DMS 273 treated with DMSO at 0.1 percent for 48 hours (cell line): ENCODE measurements at regions not wholly inside any gene's neighbourhood (a gene's known extent, or its start where the extent isn't known, plus 50 kb on each side); places are given as distances from the start of the nearest gene placed in this dataset.
"Not testable (repeated sequence)": the region's sequence is repeated elsewhere in the genome, so short reads cannot be mapped to it uniquely, and the experiment has no call there.

ENCODE experiments used
- DNase-seq: peaks from one replicate; lab custom pipeline; 2025; lab: John Stamatoyannopoulos, UW

DNA sequence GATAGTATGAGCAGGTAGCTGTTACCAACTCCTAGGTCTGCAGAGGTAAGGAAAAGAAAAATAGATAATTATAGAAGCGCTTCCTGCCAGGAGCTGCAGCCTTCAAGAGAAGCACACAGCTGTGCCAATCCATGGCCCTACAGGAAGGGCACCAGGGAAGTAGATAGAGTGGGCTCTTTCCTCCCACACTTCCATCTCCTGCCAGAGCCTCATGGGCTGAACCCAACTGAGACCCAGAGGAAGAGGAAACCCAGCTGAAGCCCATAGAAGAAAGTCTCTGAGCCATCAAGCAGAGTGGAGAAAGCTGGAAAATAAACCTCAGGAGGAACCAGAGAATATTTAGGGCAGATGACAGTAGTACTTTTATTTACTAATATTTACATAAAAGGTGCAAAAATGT, 146.7 kb upstream of the ATXN1 start:
- no peak for DNase-seq

DNA sequence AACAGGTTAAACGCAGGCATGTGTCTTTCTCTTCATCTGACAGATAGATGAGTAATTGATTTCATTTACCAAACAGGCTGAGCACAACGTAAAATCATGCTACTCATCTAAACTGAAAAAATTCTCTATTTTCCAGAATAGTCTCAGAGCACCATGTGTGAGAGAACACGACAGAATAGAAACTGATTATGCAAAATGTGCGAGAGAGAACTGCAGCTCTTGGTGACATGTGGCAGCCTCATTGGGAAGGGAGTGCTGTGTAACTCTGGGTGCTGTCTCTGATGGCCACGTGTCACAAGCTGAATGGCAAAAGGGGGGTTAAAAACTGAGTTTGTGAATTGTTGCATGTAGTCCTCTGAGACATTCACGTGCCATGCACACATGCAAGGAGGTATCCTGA, 143.7 kb upstream of the ATXN1 start:
- no peak for DNase-seq

GRCh38 chr6:16903470-16903869, 142.2 kb upstream of the ATXN1 start:
- DNase-seq: no peak

DNA sequence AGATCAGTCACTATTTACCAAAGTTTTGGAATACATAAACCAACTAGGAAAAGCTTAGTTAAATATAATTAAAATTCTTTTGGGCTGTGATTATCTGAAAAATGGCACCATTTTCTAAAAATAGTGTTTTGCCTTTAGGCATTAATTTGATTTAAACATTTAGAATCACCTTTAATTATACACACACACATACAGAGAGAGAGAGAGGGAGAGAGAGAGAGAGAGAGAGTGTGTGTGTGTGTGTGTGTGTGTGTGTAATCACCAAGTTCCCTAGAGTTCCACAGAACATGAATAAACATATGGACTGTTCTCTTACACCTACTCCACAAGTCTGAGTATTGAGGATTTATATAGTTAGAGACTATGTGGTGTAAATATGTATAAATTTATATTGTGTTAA, 141.2 kb upstream of the ATXN1 start:
- no peak for DNase-seq

- DNase-seq: no peak
Observed at GRCh38 chr6:16901782-16902181, 140.5 kb upstream of the ATXN1 start.

DNA sequence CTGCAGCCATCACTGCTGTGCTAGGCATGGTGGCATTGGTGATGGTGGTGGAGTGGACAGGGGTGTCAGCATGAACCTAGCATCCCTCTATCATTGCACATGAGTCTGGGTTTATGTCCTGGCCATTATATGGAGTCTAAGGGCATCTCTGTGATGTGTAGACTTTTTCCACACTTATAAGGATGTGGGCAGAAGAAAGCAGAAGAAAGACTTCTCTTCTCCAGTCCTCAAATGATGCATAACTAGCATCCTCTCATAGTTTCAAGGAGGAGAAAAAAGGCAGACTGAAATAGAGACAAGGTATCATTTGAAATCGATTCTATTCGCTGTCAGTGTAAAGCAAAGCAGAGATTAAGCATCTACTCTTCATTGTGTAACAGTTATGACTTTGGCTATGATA, 140.0 kb upstream of the ATXN1 start:
- DNase-seq: no peak

DNA sequence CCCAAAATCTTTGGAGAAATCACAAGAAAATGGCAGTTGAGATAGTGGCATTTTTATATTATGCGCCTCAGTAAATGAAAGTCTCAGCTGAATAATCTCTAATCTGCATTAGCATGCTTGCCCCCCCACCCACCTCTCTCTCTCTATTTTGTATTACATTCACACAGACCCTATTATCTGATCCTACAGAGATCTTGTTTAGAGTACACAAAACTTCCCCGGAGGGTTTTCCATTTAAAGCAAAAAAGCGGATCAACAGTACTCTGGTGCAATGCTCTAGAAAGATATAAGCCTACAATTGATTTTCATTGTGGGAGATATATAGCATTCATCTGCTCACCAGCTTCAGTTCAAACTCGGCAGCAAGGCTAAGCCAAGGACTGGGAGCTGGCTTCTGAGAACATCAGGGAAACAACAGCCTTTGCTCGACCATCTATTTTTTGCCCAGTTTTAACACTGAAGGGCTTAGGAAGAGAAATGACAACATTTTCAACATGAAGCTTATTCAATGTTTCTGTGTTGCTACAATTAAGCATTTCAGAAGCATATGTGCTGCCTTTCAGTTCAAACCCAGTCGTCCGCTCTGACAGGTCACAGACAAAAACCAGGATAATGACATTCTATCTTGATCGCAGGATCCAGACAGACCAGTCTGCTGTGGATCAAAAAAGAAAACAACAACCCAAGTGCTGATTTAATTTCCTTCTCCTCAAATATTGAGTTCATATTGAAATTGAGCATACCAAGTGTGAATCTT, 137.6 kb upstream of the ATXN1 start:
- DNase-seq: no peak

DNA sequence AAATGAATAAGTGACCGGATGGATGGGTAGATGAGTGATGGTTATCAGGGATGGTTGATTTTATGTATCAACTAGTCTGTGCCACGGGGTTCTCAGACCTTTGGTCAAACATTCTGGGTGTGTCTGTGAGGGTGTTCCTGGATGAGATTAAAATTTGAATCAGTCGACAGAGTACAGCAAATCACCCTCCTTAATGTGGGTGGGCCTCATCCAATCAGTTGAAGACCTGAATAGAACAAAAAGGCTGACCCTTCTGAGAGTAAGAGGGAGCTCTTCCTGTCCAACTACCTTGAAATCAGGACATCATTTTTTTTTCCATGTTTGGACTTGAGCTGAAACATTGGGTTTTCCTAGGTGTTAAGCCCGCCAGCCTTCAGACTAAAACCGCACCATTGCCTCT, 136.4 kb upstream of the ATXN1 start:
- DNase-seq: no peak

GRCh38 chr6:16894301-16894700, 133.0 kb upstream of the ATXN1 start:
- no peak for DNase-seq

GRCh38 chr6:16891110-16891509, 129.8 kb upstream of the ATXN1 start:
- DNase-seq: not testable (repeated sequence)

- DNase-seq: no peak
Observed at GRCh38 chr6:16885411-16886160, 124.3 kb upstream of the ATXN1 start.

GRCh38 chr6:16884526-16884925, 123.3 kb upstream of the ATXN1 start:
- no peak for DNase-seq

- no peak for DNase-seq
Observed at GRCh38 chr6:16883414-16883813, 122.2 kb upstream of the ATXN1 start.

- no peak for DNase-seq
Observed at GRCh38 chr6:16882230-16882629, 121.0 kb upstream of the ATXN1 start.

DNA sequence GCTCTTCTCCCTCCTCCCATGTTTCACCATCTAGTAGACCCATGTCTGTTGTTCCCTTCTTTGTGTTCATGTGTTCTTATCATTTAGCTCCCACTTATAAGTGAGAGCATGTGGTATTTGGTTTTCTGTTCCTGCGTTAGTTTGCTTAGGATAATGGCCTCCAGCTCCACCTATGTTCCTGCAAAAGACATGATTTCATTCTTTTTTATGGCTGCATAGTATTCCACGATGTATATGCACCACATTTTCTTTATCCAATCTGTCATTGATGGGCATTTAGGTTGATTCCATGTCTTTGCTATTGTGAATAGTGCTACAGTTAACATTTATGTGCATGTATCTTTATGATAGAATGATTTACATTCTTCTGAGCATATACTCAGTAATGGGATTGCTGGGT, 115.6 kb upstream of the ATXN1 start:
- not testable (repeated sequence) for DNase-seq

DNA sequence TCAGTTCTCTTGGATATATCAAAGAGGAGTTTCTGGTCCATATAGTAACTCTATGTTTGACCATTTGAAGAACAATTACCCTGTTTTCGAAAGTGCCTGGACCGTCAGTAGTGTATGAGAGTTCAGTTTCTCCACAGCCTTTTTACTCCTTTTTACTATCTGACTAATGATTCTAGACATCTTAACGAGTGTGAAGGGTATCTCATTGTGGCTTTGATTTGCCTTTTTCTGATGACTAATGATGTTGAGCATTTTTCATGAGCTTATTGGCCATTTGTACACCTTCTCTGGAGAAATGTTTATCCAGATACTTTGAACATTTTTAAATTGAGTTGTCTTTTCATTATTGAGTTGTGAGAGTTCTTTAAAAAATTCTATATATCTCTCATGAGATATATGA, 114.9 kb upstream of the ATXN1 start:
- no peak for DNase-seq

- no peak for DNase-seq
Observed at GRCh38 chr6:16873698-16874097, 112.4 kb upstream of the ATXN1 start.

DNA sequence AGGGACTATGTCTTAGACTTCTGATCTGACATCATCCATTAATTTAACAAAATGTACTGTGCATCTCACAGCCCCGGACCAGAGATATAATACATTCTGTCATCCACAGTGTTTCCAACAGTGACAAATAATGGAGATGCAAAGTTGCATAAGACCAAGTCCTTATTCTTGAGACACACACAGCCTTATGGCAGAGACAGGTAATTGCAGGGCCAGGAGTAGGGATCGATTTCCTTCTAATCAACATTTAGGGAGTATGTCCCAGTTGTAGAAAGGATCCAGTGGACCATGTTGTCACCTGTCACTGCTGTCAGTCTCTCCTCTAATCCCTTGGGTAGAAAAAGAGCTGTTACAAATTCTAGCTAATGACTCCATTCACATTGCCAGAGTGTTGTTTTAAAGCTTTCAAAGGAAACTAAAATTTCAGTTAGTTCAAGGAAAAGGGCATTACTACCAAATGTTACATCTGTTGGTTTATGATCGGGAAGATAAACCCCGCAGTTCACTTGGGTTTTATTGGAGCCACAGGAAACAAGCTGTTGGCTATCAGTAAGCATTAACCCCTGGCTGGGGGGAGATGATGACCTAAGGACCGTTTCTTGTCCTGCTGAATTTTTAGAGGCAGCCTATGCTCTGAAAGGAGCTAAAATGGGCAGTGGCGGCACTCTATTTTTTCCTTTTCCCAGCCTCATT, 111.4 kb upstream of the ATXN1 start:
- no peak for DNase-seq

DNA sequence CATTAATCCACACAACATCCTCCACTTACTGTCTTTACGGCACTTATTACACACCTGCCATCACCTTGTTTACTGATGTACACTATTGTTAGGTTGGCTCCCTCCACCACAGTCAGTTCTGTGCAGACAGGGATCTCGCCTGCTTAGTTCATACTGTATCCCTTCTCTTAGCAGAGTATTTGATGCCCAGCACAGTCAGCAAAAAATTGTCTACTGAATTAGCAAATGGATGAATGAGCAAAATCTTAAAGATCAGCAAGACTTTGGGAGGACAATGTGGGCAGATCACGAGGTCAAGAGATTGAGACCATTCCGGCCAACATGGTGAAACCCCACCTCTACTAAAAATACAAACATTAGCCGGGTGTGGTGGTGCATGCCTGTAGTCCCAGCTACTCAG, 109.8 kb upstream of the ATXN1 start:
- DNase-seq: no peak

DNA sequence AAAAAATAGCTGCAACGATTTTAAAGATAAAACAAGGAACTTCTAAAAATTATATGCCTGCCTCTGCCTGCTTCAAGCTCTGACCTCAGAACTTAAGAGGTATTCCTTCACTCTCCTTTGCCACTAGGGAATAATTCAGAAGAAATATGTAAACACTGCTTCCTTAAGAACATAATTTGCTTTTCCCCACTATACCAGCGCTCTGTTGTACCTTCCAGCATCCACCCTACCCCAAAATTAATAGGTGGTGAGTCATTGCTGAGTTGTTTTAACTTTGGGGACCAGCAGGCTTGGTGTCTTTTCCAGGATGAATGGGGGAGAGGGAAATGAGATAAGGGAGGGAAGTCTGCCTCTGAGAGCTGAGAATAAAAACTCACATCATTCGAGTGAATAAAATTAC, 107.7 kb upstream of the ATXN1 start:
- no peak for DNase-seq

- DNase-seq: no peak
Observed at GRCh38 chr6:16857969-16858592, 96.8 kb upstream of the ATXN1 start.

- no peak for DNase-seq
Observed at GRCh38 chr6:16855460-16855859, 94.2 kb upstream of the ATXN1 start.

- no peak for DNase-seq
Observed at GRCh38 chr6:16854986-16855385, 93.7 kb upstream of the ATXN1 start.
